NOMO-1 (cell line): ENCODE measurements at regions not wholly inside any gene's neighbourhood (a gene's known extent, or its start where the extent isn't known, plus 50 kb on each side); places are given as distances from the start of the nearest gene placed in this dataset.
"Not testable (repeated sequence)": the region's sequence is repeated elsewhere in the genome, so short reads cannot be mapped to it uniquely, and the experiment has no call there.

Experiments
- DNase-seq, 2 experiments: peaks; one replicate each; lab custom pipeline; 2025; ENCODE audit not compliant: unreplicated experiment in 2 of 2; lab: John Stamatoyannopoulos, UW

- DNase-seq: no peak
These were observed 146.5 kb downstream of the SPANXN1 start for GRCh38 chrX:145393702-145394235.

DNA sequence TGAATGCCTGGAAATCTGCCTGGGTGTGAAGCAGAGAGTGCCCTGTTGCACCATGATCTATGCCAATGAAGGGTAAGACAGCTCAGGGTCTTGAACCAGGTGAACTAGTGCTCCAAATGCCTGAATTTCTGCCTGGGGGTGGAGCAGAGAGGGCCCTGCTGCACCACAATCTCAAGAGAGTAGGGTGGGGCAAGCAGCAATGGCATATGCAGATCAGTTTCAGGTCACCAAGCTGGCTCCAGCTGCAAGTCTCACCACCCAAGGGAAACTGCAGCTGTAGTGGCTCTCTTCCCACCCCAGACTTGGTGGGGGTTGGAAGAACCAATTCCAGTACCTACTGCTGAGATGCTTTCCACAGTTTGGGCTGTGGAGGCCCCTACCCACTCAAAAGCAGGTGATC lies 147.0 kb downstream of the SPANXN1 start:
- no peak for DNase-seq

DNA sequence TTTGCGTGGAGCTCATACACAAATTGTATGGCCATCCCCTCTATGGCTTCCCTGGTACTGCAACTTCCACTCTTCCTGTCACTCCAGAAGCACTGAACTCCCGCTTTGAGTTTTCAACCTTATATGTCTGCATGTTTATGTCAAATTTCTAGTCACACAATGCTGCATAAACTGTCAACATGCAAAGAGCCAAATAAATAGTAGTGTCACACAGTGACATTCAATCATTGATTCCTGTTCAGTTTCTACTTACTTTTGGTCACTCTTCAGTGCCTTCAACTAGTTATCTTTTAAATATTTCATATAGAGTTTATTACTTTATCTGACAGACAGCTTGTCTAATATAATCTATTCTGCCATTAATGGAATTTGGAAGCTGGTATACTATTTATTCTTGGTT lies 149.3 kb downstream of the SPANXN1 start:
- no peak for DNase-seq

- peak in 1 of 2 experiments; percentile 9 for DNase-seq
These were observed 157.7 kb downstream of the SPANXN1 start for GRCh38 chrX:145405012-145405411.

DNA sequence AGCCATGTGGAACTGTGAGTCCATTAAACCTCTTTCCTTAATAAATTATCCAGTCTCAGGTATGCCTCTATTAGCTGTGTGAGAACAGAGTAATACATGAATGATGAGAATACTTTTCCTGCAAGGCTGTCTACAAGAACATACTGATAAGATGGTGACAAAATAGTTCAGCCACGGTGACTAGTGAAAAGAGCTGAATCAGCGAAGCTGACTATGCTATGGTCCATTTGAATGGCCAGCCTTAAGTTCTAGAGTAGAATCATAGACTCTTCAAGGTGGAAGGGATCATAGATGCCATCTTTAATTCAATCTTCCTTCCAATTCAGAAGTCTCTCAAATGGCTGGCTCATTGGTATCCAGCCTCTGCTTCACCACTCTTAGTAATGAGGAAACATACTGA lies 163.3 kb downstream of the SPANXN1 start:
- DNase-seq: no peak

DNA sequence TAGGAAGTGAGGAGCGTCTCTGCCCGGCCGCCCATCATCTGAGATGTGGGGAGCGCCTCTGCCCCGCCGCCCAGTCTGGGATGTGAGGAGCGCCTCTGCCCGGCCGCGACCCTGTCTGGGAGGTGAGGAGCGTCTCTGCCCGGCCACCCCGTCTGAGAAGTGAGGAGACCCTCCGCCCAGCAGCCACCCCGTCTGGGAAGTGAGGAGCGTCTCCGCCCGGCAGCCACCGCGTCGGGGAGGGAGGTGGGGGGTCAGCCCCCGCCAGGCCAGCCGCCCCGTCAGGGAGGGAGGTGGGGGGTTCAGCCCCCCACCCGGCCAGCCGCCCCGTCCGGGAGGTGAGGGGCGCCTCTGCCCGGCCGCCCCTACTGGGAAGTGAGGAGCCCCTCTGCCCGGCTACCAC lies 188.9 kb downstream of the SPANXN1 start:
- DNase-seq: not testable (repeated sequence)

- no peak for DNase-seq
These were observed 217.3 kb downstream of the SPANXN1 start for GRCh38 chrX:145464650-145465049.

DNA sequence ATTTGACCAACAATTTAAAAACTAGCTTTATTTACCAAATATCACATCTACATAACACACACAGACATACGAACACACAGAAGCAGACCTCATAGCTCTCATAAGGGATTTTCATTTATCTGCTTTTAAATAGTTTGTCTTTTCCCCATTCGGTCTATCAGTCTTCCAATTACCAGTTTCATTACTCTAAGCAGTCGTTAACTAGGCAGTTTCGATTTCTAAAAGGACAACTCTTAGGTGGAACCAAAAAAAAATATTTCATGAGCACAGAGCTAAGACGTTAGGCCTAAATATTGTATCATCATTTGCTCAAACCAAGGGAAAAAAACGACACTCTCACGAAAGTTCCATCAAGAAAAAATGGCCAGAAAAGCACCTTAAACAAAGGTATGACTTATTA lies 228.4 kb downstream of the SPANXN1 start:
- no peak for DNase-seq

DNA sequence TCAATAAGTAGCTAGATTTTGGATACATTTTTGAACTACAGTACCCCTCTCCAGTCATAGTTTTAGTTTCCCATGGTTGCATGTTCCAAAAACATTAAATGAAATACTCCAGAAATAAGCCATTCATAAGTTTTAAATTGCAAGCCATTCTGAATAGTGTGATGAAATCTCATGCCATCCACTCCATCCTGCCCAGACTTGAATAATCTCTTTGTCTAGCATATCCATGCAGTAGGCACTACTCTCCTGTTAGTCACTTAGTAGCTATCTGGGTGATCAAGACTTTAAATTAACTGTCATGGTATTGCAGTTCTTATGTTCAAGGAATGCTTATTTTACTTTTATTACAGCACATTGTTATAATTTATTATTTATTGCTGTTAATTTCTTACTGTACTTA lies 237.4 kb downstream of the SPANXN1 start:
- DNase-seq: no peak

GRCh38 chrX:145502670-145503069 lies 255.4 kb downstream of the SPANXN1 start:
- no peak for DNase-seq

DNA sequence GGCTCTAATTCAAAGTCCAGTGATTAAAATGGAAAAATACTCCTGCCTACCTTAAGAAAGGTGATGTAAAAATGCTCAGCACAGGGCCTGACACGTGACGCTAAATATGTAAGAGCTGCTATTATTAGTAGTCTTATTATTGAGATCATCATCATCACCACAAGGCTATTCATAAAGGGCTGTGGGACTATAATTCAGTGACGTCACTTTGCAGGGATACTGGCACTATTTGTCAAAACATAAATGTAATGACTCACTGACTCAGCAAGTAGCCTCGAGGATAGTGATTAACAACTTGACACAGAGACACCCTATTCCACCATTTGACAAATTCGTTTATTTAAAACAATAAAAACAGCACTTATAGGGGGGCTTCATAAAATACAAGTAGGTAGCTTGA lies 258.9 kb downstream of the SPANXN1 start:
- no peak for DNase-seq

DNA sequence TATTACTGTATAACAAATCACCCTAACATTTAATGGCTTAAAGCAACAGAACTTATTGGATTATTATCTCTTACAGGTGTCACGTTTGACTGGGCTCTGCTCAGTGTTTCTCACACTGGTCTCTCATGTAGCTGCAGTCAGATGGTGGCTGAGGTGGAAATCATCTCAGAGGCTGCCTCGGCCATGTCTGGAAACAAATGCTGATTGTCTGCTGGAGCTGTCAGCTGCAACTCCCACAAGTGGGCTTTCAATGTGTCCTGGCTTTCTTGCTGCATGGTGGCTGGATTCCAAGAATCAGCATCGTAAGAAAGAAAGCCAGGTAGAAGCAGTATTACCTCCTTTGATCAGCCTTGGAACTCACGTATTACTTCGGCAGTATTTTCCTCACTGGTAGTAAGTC lies 277.6 kb downstream of the SPANXN1 start:
- no peak for DNase-seq

GRCh38 chrX:145532176-145532780 lies 285.0 kb downstream of the SPANXN1 start:
- no peak for DNase-seq

DNA sequence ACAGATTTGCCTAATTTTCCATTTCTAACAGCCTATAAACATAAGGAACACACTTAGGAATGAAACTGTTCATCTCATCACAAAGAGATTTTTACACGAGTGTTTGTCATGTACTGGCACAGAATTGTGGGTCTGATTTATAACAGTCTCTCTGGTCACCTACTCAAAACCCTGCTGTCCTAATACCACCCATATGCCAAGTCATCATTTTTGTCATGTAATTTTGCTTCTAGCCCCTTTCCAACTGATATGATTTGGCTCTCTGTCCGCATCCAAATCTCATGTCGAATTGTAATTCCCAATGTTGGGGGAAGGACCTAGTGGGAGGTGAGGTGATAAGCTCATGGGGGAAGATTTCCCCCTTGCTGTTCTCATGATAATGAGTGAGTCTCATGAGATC lies 284.1 kb upstream of the SLITRK2 start:
- no peak for DNase-seq

DNA sequence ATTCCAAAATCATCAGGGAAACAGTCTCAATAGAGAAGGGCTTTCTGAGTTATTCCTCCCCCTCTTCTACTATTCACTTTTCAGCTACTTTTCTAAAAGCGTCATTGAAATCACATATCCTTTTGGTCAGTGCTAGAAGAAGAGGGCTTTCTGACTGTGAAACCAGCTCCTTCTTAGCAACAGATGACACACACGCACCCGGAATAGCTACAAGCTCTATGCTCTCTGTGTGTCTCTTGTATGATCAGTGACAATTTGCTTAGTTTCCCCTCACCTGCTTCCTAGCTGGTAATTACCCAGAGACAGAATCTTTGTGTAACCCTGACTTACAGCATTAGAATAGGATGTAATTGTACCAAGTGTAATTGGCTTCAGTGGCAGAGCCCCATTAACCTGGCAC lies 268.1 kb upstream of the SLITRK2 start:
- no peak for DNase-seq

DNA sequence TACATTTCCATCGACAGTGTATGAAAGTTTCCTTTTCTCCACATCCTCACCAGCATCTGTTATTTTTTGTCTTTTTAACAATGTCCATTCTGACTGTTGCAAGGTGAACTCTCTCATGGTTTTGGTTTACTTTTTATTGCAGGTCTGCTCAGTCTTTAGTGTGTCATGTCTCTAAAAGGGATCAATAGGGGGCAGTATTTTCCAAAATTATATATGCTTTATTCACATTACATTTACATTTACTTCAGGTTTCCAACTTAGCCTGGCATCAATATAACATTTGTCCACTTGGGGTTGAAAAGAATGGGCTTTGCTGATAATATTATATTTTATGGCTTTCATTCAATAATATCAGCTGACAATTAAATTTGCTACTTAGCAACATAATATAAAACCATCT lies 265.0 kb upstream of the SLITRK2 start:
- no peak for DNase-seq

DNA sequence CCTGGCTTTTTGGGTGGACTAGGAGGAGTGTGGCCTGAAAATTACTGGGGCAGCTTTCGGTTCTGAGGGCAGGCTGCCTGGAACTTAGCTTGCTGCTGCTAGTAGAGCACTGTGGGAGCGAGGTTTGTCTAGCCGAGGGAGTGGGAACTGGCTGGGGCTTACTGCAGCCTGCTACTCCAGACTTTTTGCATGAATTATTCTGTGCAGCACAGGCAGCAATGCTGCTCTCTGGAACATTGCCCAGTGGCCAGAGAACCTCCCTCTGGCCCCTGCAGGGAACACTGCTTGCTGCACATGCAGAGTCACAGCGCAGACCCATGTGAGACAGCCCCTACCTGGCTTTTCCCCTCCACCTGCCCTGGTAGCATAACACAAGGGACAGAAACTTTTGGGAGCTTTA lies 263.9 kb upstream of the SLITRK2 start:
- no peak for DNase-seq

DNA sequence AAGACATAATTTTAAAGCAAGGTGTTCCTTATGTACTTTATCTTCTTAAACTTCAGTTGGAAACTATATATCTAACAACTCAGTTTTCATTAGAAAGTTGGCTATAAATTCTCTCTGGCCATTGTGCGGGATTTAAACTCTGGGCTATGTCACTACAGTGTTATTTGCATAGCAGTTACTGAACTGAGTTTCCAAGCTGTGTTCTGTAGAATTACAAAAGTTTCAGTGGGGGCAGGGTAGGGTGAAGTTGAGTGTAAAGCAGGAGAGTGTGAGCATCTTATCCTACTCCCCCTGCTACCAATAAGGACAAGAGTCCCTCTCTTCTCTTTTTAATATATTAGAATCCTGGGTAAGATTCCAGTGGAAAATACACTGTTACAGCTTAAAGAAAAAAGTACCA lies 254.5 kb upstream of the SLITRK2 start:
- no peak for DNase-seq

DNA sequence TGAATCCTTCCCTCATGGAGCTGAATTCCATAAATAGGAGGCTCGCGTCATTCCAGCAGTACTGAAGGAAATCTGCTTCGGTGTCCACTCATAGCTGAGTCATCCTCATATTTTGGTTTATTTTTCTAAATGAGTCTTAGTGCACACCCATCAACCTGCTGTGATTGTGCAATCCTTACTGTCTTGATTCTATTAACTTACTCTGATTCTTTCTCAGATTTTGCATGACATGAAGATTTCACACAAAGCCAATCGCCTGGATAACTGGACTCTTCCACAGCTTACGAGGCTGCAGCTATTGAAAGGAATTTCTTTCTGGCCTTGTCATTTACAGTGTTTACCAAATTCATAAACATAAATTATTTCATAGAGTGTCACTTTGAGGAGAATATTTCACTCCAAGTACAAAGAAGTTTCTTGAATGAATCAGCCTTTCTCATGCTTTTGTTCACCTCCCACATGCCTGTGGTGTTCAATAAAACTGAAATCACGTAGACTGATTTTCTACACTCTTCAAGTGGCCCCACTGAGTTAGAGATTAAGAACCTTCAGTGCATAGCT lies 207.6 kb upstream of the SLITRK2 start:
- DNase-seq: no peak

DNA sequence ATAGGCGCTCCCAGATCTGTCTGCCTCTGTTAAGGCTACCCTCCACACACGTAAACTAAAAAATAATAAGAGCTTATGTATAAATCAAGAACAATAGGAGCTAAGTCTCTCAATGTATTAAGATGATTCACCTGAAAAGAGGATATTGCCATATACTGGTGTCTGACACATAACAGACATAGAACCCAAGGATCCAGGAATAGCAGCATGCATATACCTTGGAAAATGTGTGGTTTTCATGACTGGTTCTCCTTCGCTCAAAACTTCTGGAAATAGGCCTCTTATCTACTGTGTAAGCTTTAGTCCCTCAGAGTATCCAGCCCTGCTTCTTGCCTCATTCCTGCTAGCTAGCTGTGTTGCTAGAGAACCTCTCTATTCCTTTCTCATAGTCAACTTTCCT lies 203.7 kb upstream of the SLITRK2 start:
- DNase-seq: no peak

DNA sequence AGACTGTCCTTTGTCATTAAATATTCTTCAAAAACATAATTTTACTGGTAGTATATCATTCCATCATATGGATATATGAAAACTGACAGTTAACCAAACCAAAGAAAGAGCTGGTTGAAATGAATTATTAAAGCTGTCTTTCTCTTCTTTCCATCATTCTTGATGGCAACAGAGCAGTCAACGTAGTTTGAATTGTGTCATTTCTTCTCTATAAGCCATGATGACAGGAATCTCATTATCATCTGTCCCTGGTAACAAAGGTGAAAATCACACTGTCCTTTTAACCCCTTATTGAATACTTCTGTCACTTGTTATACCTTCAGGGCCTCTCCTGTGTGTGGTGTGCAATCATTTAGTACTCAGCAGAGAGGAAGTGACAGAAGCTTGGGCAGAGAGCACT lies 197.0 kb upstream of the SLITRK2 start:
- DNase-seq: no peak

DNA sequence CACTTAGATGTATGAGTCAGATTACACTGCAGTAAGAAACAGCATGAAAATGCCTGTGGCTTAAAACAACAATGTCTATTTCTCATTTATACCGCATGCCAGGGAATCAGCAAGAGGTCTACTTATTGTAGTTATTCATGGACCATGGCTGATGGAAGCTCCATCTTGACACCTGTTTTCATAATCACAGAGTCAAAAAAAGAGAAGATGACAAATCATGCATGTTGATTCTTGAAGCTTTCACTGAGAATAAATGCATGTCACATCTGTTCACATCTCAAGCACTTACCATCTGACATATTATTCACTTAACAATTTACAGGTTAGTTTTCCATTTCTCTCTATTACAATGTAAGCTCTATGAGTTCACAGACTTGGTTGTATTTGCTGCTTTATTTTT lies 194.2 kb upstream of the SLITRK2 start:
- DNase-seq: no peak

DNA sequence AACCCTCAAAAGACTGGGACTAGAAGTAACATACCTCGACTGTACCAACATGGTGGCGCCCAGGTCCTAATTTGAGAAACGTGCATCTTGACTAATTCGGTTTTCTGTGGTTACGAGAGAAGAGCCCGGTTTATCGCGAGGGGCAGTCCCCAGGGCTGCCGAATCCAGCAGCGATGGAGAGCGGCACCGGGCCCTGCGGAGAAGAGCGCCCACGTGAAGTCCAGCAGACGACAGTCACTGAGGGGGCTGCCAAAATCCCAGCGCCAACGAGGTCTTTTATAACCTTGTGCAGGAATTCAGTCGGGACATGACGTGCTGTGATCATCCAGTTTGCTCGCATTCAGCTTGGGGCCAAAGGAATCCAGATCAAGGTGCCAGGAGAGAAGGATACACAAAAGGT lies 187.5 kb upstream of the SLITRK2 start:
- no peak for DNase-seq
